NCI-H2081 (cell line): ENCODE measurements at regions not wholly inside any gene's neighbourhood (a gene's known extent, or its start where the extent isn't known, plus 50 kb on each side); places are given as distances from the start of the nearest gene placed in this dataset.
A peak's percentile ranks its signal among the peaks of the same experiment; 100 is the strongest.
"Not testable (repeated sequence)": the region's sequence is repeated elsewhere in the genome, so short reads cannot be mapped to it uniquely, and the experiment has no call there.

Source experiments
- DNase-seq, 2 experiments: peaks; one replicate each; lab custom pipeline; 2025; lab: John Stamatoyannopoulos, UW

- no peak for DNase-seq
These were observed 194.4 kb downstream of the TAF11L14 start for GRCh38 chr5:17828681-17829080.

DNA sequence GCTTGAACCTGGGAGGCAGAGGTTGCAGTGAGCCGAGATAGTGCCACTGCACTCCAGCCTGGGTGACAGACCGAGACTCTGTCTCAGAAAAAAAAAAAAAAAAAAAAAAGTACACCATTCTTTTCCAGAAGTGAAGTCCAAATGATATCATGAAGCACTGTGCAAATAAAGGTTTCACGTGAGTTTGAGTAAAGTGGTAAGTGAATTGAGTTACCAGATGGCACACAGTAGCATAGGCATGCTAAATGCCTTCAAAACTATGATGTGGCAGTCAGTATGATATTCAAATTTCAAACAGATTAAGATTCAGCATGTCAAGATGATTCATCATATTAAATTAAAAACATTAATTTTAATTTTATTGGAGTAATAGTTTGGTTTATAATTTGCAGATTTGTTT lies 195.2 kb downstream of the TAF11L14 start:
- no peak for DNase-seq

GRCh38 chr5:17831279-17831678 lies 197.0 kb downstream of the TAF11L14 start:
- peak; percentile 72 to 82 for DNase-seq

- no peak for DNase-seq
These were observed 198.9 kb downstream of the TAF11L14 start for GRCh38 chr5:17832949-17833745.

DNA sequence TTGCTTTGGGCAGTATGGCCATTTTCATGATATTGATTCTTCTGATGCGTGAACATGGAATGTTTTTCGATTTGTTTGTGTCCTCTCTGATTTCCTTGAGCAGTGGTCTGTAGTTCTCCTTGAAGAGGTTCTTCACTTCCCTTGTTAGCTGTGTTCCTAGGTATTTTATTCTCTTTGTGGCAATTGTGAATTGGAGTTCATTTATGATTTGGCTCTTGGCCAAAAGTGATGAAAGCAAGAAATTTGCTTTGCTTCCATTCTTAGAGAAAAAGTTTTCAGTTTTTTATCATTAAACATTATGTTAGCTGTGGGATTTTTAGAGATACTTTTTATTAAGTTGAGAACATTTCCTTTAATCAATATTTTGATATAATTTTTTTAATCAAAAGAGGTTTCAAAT lies 203.5 kb downstream of the TAF11L14 start:
- DNase-seq: no peak

GRCh38 chr5:17838469-17838868 lies 204.2 kb downstream of the TAF11L14 start:
- DNase-seq: no peak

DNA sequence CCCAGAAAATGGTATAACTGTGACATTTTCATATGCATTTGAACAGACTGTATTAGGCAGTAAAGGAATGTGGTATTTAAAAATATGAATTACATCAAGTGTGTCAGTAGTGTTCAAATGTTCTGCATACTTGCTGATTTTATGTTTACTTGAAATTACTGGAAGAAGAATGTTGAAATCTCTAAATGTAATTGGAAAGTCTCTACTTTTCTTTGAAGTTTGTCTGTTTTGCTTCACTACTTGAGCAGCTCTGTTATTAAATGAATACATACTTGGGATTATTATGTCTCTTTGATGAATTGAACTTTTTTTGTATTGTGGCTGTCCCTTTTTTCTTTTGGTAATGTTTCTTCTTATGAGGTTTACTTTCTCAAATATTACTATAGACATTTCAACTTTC lies 205.6 kb downstream of the TAF11L14 start:
- no peak for DNase-seq

DNA sequence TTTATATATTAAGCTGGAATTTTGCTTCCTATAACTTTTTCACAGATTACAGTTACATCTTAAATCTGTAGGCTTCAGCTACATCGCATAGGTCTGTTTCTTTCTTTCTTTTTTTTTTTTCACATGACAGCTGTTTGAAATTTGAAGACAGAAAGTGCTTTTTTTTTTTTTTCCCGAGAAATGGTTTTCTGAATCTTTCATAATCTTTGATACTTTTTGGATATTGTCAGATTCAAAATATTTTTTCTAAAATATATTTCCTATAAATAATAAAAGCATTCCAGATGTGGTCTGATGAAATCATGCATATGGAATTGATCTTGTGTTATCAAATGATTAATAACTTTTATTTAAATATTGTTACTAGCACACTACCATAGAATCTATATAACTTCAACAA lies 212.2 kb downstream of the TAF11L14 start:
- DNase-seq: no peak

DNA sequence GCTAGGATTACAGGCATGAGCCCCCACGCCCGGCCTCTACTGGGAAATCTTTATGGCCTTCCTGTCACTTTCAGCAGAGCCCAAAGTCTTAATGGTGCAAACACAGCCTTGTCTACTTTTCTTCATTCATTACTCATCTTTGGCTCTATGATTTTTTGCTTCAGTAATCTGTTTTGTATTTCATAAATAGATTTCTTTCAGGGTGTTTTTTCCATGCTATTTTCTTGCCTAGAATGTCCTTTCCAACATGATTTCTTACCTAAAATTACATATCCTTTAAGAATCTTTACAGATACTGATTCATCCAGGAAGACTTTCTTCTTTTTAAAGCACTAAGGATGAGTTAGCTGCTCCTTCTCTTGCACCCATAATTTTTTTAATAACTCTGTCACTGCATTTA lies 213.0 kb downstream of the TAF11L14 start:
- no peak for DNase-seq

DNA sequence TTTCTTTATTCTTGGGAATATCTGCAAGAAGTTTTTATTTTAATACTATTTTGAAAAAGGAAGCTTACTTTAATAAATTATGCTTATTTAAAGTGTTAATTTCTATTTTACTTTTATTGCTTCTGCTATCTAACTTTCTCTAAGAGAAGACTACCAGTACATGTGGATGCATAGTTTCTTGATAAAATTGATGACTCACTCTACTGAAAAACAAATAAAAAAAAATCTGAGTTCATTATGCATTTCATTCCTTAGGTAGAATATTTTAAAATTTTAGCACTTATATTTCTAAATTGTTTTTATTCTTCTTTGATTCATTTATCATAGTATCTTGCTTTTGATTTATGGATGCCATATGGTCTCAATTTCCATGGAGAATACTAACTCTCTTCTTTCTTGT lies 217.9 kb downstream of the TAF11L14 start:
- no peak for DNase-seq

GRCh38 chr5:17852740-17853139 lies 218.5 kb downstream of the TAF11L14 start:
- DNase-seq: no peak

DNA sequence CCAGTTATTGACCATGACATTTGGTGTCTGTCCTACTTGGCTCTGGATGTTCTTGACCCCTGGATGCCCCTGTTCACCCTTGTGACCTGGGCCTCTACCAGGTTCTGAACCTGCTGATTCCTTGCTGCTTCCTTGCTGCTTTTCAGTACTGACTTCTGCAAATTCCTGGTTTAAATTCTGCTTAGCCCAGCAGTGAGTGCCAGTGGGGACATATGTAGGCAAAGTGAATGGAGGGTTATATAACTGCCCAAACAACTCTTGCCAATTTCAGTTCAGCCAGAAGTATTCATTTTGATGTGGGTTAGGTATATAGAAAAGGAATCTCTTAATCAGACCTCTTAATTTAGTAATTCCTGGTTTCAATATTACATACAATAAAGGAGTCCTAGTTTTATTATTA lies 220.6 kb downstream of the TAF11L14 start:
- DNase-seq: no peak

DNA sequence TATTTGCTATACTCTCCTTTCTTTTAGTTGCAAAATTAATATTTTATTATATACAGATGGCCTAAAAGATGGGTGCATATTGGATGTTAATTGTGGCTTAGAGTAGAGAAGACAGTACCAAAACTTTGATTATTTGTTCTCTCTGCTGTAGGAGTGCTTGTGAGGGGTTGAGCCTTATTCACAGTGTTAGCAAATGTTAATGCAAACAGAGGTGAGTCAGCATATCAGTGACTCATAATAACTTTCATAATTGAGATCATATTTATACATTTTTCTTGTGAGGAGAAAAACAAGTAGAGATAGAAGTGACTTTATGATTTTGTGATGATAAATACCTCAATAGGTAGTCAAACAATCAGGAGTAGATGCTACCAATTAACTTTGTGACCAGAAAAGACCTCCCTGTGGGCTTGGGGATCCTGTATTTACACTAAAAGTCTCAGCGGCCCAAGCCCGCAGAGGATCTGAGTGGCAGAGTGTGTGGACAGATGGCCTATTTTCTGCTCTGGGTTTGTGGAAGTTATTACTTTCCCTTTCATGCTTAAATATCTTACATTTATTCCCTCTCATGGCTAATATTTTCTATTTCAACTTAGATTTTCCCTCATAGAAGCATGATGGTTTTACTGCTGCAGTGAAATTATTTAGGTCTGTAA lies 226.5 kb downstream of the TAF11L14 start:
- peak in 1 of 2 experiments; percentile 18 for DNase-seq

- not testable (repeated sequence) for DNase-seq
These were observed 230.6 kb downstream of the TAF11L14 start for GRCh38 chr5:17864903-17865302.

- DNase-seq: not testable (repeated sequence)
These were observed 231.7 kb downstream of the TAF11L14 start for GRCh38 chr5:17865966-17866365.

GRCh38 chr5:17872204-17872603 lies 237.9 kb downstream of the TAF11L14 start:
- no peak for DNase-seq

- no peak for DNase-seq
These were observed 244.3 kb downstream of the TAF11L14 start for GRCh38 chr5:17878541-17878940.

DNA sequence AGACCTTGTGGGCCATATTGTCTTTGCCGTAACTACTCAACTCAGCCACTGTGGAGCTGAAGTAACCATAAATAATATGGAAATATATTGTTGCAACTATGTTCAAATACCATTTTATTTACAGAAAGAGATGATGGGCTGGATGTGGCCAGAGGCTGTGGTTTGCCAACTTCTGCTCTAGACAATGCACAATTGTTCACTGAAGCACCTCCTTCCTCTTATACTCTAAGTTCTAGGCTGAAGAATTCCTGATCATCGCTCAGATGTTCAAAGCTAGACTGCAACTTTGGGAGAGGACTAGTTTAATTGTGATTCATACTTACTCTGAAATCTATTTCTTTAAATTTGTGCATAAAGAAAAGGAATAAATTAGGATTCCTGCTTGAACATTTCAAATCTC lies 245.0 kb downstream of the TAF11L14 start:
- no peak for DNase-seq

DNA sequence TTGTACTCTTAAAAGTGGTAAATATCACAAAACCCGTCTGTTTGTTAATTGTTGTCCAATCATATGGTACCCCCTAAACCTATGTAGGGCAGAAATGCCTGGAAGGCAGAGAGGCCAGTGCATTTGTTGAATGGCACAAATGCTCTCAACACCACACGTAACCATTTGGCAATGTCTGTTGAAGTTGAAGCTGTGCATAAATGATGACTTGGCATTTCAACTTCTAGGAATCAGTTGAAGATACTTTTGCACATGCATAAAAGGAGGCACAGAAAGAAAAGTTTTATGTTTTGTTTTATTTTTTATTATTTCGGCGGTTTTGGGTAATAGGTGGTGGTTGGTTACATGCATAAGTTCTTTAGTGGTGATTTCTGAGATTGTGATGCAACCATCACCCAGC lies 246.6 kb downstream of the TAF11L14 start:
- no peak for DNase-seq

DNA sequence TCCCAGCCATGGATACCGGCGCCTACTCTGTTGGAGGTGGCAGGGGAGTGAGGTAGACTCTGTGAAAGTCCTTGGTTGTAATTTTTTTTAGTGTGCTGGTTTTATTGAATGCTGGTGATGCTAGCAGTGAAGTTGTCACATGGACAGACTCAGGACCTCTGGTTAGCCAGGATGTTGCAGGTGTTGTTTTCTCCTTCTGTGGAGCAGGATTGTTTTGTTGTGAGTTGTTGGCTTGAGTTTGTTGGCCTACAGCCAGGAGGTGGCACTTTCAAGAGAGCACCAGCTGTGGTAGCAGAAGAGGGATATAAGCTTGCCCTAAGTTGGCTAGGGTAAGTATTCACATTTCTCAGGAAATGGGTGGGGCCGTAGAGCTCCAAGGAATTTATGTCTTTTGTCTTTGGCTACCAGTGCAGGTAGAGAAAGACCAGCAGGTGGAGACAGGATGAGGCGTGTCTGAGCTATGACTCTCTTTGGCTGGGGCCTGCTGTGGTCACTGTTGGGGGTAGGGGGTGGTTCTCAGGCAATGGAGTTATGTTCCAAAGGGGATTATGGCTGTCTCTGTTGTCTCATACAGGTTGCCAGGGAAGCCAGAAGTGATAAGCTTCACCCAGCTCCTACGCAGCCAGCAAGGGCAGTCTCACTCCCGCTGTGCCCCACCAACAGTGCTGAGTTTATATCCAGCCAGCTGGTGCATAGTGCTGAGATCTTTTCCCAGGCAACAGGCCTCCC lies 248.7 kb downstream of the TAF11L14 start:
- peak; percentile 100 for DNase-seq

DNA sequence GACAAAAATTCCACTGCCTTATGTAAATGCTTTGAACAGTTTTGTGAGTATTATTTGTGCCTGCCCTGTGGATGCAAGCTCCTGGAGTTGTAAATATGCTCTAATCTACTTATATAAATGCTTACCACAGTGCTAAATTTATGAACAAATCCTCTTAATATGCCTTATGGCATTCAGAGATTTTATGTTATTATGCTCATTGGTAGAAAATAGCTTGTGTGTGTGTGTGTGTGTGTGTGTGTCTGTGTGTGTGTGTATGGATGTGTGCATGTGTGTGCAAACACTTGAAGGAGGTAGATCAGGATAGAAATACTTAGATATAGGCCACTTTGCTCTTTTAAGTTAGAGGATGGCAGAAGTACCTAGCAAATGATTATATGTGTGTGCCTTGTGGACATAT lies 253.9 kb downstream of the TAF11L14 start:
- no peak for DNase-seq

GRCh38 chr5:17890501-17890900 lies 256.2 kb downstream of the TAF11L14 start:
- peak in 1 of 2 experiments; percentile 42 for DNase-seq

- DNase-seq: no peak
These were observed 257.6 kb downstream of the TAF11L14 start for GRCh38 chr5:17891881-17892280.
